Parathyroid adenoma (tissue), 2 donors: ENCODE measurements at regions not wholly inside any gene's neighbourhood (a gene's known extent, or its start where the extent isn't known, plus 50 kb on each side); places are given as distances from the start of the nearest gene placed in this dataset.

Experiments
- H2AFZ ChIP-seq: fragments of 300-600 bp; sonication (generic); one replicate; pipeline ENCODE4 v1.7.0; 2017; ENCODE audit warnings: antibody characterized with exemption, mild to moderate bottlenecking
- H3K27ac ChIP-seq: fragments of 300-600 bp; sonication (generic); one replicate; pipeline ENCODE4 v1.7.0; 2017
- H3K27me3 ChIP-seq: fragments of 300-600 bp; sonication (generic); one replicate; pipeline ENCODE4 v1.7.0; 2017; ENCODE audit warnings: low read length; ENCODE audit not compliant: control insufficient read depth, insufficient read depth
- H3K36me3 ChIP-seq: fragments of 300-600 bp; sonication (generic); one replicate; pipeline ENCODE4 v1.7.0; 2017; ENCODE audit warnings: low read length; ENCODE audit not compliant: control insufficient read depth, insufficient read depth
- H3K4me1 ChIP-seq: fragments of 300-600 bp; sonication (generic); one replicate; pipeline ENCODE4 v1.7.0; 2017; ENCODE audit warnings: control low read depth
- H3K4me2 ChIP-seq: fragments of 300-600 bp; sonication (generic); one replicate; pipeline ENCODE4 v1.7.0; 2017; ENCODE audit warnings: low read length
- H3K4me3 ChIP-seq: fragments of 300-600 bp; sonication (generic); one replicate; pipeline ENCODE4 v1.7.0; 2017; ENCODE audit warnings: low read depth, low read length
- H3K79me2 ChIP-seq: fragments of 300-600 bp; sonication (generic); one replicate; pipeline ENCODE4 v1.7.0; 2017; ENCODE audit warnings: control low read depth
- H3K9ac ChIP-seq: fragments of 300-600 bp; sonication (generic); one replicate; pipeline ENCODE4 v1.7.0; 2017; ENCODE audit warnings: mild to moderate bottlenecking
- H3K9me3 ChIP-seq: fragments of 300-600 bp; sonication (generic); one replicate; pipeline ENCODE4 v1.7.0; 2017; ENCODE audit warnings: low read length; ENCODE audit not compliant: control insufficient read depth
- TF ChIP-seq, protein P1 (sequence below): fragments of 300-600 bp; sonication (generic); IDR thresholded peaks from one replicate; pipeline ENCODE4 v1.7.0; 2017; ENCODE audit warnings: antibody characterized with exemption, mild to moderate bottlenecking
- donor health status: primary hyperparathyroidism.

DNA sequence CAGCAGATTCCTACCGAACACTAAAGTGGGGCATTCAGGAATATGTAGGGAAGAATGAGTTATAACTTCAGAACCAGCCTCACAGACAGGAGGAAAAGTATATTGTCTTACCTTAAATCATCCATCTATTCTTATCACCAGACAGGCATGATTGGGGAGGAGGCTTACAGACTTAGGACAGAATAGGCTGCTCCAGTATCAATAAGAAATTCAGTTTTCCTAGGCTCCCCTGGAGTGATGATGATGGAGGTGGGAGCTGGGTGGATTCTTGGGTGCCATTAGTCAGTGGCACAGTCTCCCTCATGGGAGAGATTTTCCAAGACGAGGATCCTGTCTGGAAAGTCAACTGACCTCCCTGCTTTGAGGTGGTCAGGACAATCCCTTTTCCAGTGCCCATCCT, 225.0 kb downstream of the AASDHPPT start:
- Histone ChIP-seq H3K27ac (no peak overlapping the region), H3K9ac (no peak overlapping the region), H3K4me1 (no peaks in the 10 kb centered on the region), H3K79me2 (no peaks in the 10 kb centered on the region), H3K4me2 (no peak overlapping the region), H3K4me3 (no peak overlapping the region), H2AFZ (no peak overlapping the region), H3K9me3 (no peaks in the 10 kb centered on the region), H3K27me3 (no peaks in the 10 kb centered on the region), H3K36me3 (no peaks in the 10 kb centered on the region)
- TF ChIP-seq, protein P1, sequence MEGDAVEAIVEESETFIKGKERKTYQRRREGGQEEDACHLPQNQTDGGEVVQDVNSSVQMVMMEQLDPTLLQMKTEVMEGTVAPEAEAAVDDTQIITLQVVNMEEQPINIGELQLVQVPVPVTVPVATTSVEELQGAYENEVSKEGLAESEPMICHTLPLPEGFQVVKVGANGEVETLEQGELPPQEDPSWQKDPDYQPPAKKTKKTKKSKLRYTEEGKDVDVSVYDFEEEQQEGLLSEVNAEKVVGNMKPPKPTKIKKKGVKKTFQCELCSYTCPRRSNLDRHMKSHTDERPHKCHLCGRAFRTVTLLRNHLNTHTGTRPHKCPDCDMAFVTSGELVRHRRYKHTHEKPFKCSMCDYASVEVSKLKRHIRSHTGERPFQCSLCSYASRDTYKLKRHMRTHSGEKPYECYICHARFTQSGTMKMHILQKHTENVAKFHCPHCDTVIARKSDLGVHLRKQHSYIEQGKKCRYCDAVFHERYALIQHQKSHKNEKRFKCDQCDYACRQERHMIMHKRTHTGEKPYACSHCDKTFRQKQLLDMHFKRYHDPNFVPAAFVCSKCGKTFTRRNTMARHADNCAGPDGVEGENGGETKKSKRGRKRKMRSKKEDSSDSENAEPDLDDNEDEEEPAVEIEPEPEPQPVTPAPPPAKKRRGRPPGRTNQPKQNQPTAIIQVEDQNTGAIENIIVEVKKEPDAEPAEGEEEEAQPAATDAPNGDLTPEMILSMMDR = no peak

DNA sequence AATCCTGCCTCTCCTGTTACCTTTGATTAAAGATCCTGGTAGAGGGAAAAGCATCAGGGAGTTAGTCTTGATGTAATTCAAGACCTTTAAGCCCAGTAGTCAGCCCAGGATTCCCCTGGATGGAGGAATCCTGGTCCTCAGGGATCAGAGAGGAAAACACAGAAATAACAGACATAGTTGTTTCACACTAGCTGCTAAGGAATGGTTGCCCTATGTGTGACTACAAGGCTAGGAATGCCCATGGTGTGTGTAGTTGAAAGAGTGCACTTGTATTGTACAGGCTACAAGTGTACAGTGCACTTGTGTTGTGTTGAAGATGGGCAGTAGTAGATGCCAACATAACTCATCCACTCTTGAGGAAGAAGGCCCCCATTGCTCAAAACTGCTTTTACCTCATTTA, 226.8 kb downstream of the AASDHPPT start:
- H3K79me2 ChIP-seq = no peaks in the 10 kb centered on the region
- H3K27ac ChIP-seq = no peak overlapping the region
- H3K4me2 ChIP-seq = no peak overlapping the region
- no peaks in the 10 kb centered on the region for H3K4me1 ChIP-seq
- no peak overlapping the region for H2AFZ ChIP-seq
- H3K9me3 ChIP-seq = no peaks in the 10 kb centered on the region
- no peaks in the 10 kb centered on the region for H3K27me3 ChIP-seq
- no peak overlapping the region for H3K9ac ChIP-seq
- TF ChIP-seq, protein P1 = no peak
- H3K4me3 ChIP-seq = no peak overlapping the region
- no peaks in the 10 kb centered on the region for H3K36me3 ChIP-seq

DNA sequence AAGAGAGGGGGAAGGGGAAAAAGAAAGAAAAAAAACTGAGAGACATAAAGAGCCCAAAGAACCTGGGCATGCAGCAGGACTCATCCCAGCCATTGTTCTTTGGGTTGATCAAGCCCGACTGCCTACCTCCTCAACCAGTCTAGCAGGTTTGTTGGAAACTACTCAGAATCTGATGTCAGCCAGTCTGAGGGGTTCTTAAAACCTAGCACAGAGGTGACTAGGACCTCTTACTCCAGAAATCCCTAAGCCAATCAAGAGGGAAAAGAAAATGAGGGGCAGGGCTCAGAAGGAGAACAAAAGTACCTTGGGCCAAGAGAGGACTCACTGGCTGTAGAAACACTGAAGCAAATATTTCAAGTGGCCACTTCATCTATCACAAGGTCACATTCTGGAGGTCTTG, 228.0 kb downstream of the AASDHPPT start:
- H3K9me3 ChIP-seq = no peaks in the 10 kb centered on the region
- H3K4me1 ChIP-seq = no peaks in the 10 kb centered on the region
- no peak overlapping the region for H2AFZ ChIP-seq
- H3K79me2 ChIP-seq = no peaks in the 10 kb centered on the region
- H3K27ac ChIP-seq = no peak overlapping the region
- H3K27me3 ChIP-seq = no peaks in the 10 kb centered on the region
- H3K9ac ChIP-seq = no peak overlapping the region
- H3K4me3 ChIP-seq = no peak overlapping the region
- TF ChIP-seq, protein P1 = no peak
- no peak overlapping the region for H3K4me2 ChIP-seq
- H3K36me3 ChIP-seq = no peaks in the 10 kb centered on the region

DNA sequence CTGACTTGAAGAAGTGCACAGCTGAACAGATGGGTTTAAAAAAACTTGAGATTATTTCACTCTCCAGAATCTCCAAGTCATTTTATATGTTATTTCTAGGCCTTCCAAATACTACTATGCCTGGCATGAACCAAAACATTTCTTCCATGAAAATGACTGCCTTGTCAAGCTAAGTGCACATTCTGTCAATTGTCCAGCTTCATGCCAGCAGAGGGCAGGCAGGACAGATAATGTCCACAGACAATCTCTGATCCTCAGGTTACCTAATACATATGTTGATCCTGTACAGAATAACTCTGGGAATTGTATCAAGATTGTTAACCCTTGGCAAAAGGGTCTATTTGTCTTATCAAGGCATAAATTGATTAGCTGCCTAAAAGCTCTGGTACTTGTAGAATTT, 229.5 kb downstream of the AASDHPPT start:
- no peak overlapping the region for H3K4me2 ChIP-seq
- H3K4me1 ChIP-seq = no peaks in the 10 kb centered on the region
- TF ChIP-seq, protein P1 = no peak
- no peaks in the 10 kb centered on the region for H3K27me3 ChIP-seq
- no peaks in the 10 kb centered on the region for H3K79me2 ChIP-seq
- H3K36me3 ChIP-seq = no peaks in the 10 kb centered on the region
- no peak overlapping the region for H2AFZ ChIP-seq
- no peak overlapping the region for H3K9ac ChIP-seq
- H3K4me3 ChIP-seq = no peak overlapping the region
- H3K27ac ChIP-seq = no peak overlapping the region
- no peaks in the 10 kb centered on the region for H3K9me3 ChIP-seq

DNA sequence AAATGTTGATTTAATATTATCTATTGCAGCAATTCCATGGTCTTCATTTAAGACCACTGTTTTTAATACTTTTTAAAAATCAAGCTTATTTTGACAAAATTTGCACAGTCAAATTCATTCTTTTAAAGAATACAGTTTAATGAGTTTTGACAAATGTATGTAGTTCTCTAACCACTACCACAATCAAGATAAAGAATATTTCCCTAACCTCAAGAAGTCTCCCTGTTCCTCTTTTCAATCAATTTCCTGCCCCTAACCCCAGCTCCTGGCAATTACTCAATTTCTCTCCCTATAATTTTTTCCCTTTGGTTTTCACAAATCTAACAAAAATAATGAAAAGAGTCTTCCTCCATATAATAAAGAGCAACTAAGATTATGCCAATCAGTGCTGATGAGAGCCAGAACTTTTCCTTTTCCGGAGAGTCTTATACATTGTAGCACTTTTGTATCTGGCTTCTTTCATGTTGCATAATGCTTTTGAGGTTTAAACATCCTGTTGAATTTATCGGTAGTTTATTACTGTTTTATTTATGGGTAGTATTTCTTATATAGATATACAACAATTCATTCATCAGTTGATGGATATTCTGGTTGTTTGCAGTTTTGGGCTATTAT, 231.7 kb downstream of the AASDHPPT start:
- Histone ChIP-seq H3K4me3 (no peak overlapping the region), H3K79me2 (no peaks in the 10 kb centered on the region), H2AFZ (no peak overlapping the region), H3K9me3 (no peaks in the 10 kb centered on the region), H3K4me2 (no peak overlapping the region), H3K27me3 (no peaks in the 10 kb centered on the region), H3K4me1 (no peaks in the 10 kb centered on the region), H3K27ac (no peak overlapping the region), H3K36me3 (no peaks in the 10 kb centered on the region), H3K9ac (no peak overlapping the region)
- TF ChIP-seq, protein P1 = no peak
